Prostate gland (tissue), 2 donors: ENCODE measurements at regions not wholly inside any gene's neighbourhood (a gene's known extent, or its start where the extent isn't known, plus 50 kb on each side); places are given as distances from the start of the nearest gene placed in this dataset.

Source experiments
- POLR2A ChIP-seq: fragments of 450-650 bp; IDR thresholded peaks from one replicate; pipeline ENCODE4 v1.6.1; 2016; ENCODE audit warnings: antibody characterized with exemption, mild to moderate bottlenecking
- TF ChIP-seq, protein P1 (sequence below), 4 experiments: fragments of 200-600 bp in 2 of 4; fragments of 450-650 bp in 2 of 4; sonication (generic) in 2 of 4; IDR thresholded peaks; 1 replicate in 3 of 4; 2 replicates in 1 of 4; pipeline ENCODE4 v1.5.1; 2016 to 2019; ENCODE audit warnings: antibody characterized with exemption in 4 of 4, mild to moderate bottlenecking in 2 of 4, moderate library complexity in 2 of 4

DNA sequence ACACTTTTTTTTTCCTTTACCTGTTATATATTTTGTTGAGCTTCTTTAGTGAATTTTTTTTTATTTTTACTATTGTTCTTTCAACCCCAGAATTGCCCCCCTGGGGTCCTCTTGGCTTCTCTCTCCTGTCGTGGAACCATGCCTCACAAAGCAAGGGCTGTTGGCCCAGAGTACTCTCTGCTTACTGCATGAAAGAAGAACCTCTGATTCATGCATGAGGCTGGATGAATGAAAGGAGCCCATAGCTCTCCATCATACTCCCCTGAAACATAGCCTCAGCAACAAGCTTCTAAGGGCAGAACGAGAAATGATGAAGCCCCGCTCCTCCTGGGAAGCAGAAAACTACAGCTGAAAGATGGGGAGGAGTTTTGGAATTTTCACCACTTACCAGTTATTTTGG lies 1441.0 kb downstream of the BRINP3 start:
- TF ChIP-seq, protein P1, sequence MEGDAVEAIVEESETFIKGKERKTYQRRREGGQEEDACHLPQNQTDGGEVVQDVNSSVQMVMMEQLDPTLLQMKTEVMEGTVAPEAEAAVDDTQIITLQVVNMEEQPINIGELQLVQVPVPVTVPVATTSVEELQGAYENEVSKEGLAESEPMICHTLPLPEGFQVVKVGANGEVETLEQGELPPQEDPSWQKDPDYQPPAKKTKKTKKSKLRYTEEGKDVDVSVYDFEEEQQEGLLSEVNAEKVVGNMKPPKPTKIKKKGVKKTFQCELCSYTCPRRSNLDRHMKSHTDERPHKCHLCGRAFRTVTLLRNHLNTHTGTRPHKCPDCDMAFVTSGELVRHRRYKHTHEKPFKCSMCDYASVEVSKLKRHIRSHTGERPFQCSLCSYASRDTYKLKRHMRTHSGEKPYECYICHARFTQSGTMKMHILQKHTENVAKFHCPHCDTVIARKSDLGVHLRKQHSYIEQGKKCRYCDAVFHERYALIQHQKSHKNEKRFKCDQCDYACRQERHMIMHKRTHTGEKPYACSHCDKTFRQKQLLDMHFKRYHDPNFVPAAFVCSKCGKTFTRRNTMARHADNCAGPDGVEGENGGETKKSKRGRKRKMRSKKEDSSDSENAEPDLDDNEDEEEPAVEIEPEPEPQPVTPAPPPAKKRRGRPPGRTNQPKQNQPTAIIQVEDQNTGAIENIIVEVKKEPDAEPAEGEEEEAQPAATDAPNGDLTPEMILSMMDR (IDR thresholded peaks at IDR 0.05), result no peak
- no peak for TF ChIP-seq POLR2A
